PC-9 (cell line): ENCODE measurements at regions not wholly inside any gene's neighbourhood (a gene's known extent, or its start where the extent isn't known, plus 50 kb on each side); places are given as distances from the start of the nearest gene placed in this dataset.

ENCODE experiments used
- BruUV-seq: library from RNA; stranded (reverse); fragments of 400-500 nt; replicated peaks from 2 replicates; lab custom pipeline; 2021; lab: Mats Ljungman, UMichigan
- CTCF ChIA-PET: fragments of 300-600 bp; sonication (Branson Sonifier 250); formaldehyde crosslinking; loops from one replicate; lab custom pipeline; 2022; ENCODE audit warnings: antibody characterized with exemption; lab: Charles Lee
- POLR2A ChIA-PET: fragments of 300-600 bp; sonication (Branson Sonifier 250); formaldehyde crosslinking; loops from one replicate; lab custom pipeline; 2022; ENCODE audit warnings: antibody characterized with exemption; ENCODE audit not compliant: unreplicated experiment; lab: Charles Lee
- DNase-seq, 2 experiments: peaks; one replicate each; pipeline versions ENCODE4 v3.0.0 to v3.0.0-alpha.2; 2015 to 2022; ENCODE audit warnings: mixed read lengths in 1 of 2
- H2AFZ ChIP-seq: fragments of 200-600 bp; sonication (generic); 2 replicates; pipeline ENCODE4 v1.8.1; 2017; ENCODE audit warnings: antibody characterized with exemption
- H3F3A ChIP-seq: fragments of 200-600 bp; sonication (generic); 2 replicates; pipeline ENCODE4 v1.8.1; 2017; ENCODE audit warnings: antibody characterized with exemption, mild to moderate bottlenecking, low read depth; ENCODE audit not compliant: insufficient read depth
- H3K27ac ChIP-seq: fragments of 200-600 bp; sonication (generic); 2 replicates; pipeline ENCODE4 v1.6.1; 2016; ENCODE audit warnings: mixed run types
- H3K27me3 ChIP-seq: fragments of 200-600 bp; sonication (generic); 2 replicates; pipeline ENCODE4 v1.6.1; 2016; ENCODE audit warnings: low read depth, mixed run types; ENCODE audit not compliant: insufficient read depth
- H3K36me3 ChIP-seq: fragments of 200-600 bp; sonication (generic); 2 replicates; pipeline ENCODE4 v1.6.1; 2016; ENCODE audit warnings: low read depth, mixed run types
- H3K4me1 ChIP-seq: fragments of 200-600 bp; sonication (generic); replicated peaks from 2 replicates; pipeline ENCODE4 v1.6.1; 2016; ENCODE audit warnings: mixed run types; ENCODE audit not compliant: insufficient read depth
- H3K4me2 ChIP-seq: fragments of 200-600 bp; sonication (generic); 2 replicates; pipeline ENCODE4 v1.6.1; 2017; ENCODE audit warnings: mixed run types
- H3K4me3 ChIP-seq: fragments of 200-600 bp; sonication (generic); 2 replicates; pipeline ENCODE4 v1.6.1; 2016; ENCODE audit warnings: mixed run types
- H3K79me2 ChIP-seq: fragments of 200-600 bp; sonication (generic); 2 replicates; pipeline ENCODE4 v1.6.1; 2017; ENCODE audit warnings: low read depth, mixed run types
- H3K9me2 ChIP-seq: fragments of 200-600 bp; sonication (generic); 2 replicates; pipeline ENCODE4 v1.8.1; 2017; ENCODE audit warnings: mild to moderate bottlenecking; ENCODE audit not compliant: insufficient read depth
- H3K9me3 ChIP-seq: fragments of 200-600 bp; sonication (generic); 2 replicates; pipeline ENCODE4 v1.8.1; 2016; ENCODE audit warnings: low read depth; ENCODE audit not compliant: insufficient read depth
- H4K20me1 ChIP-seq: fragments of 200-600 bp; sonication (generic); 2 replicates; pipeline ENCODE4 v1.8.1; 2017; ENCODE audit not compliant: insufficient read depth
- CTCF ChIP-seq: fragments of 200-600 bp; sonication (generic); conservative IDR thresholded peaks from 2 replicates; pipeline ENCODE4 v1.6.1; 2017; ENCODE audit warnings: mixed run types, antibody characterized with exemption, mild to moderate bottlenecking, moderate library complexity
- EZH2 ChIP-seq: fragments of 200-600 bp; sonication (generic); IDR thresholded peaks from 2 replicates; pipeline ENCODE4 v1.8.0; 2017; ENCODE audit warnings: antibody characterized with exemption, low read depth
- intact Hi-C: fragments of 100-400 bp; cut with micrococcal nuclease; formaldehyde crosslinking; loops from one replicate; pipeline ENCODE4 v1.10.0; 2022; ENCODE audit not compliant: unreplicated experiment

- no peaks in the 10 kb centered on the region for H4K20me1 ChIP-seq
- ChIA-PET POLR2A (interaction anchor here (0.6 kb wide), 1 partner anchor 203 kb away, joined by 4 read pairs; no protein-coding TSS in a partner anchor), CTCF (no interaction called here)
- intact Hi-C loops, result no loop called here
- no peak for DNase-seq
- no TSS peak for BruUV-seq
- no peaks in the 10 kb centered on the region for H3K9me3 ChIP-seq
- no peak for TF ChIP-seq CTCF
- no peak for TF ChIP-seq EZH2
- H3K79me2 ChIP-seq, result no peaks in the 10 kb centered on the region
- H3K27ac ChIP-seq, result no peak overlapping the region
- H3K27me3 ChIP-seq, result peaks cover 95% of the 10 kb centered on the region
- H3K4me1 ChIP-seq, result no peaks in the 10 kb centered on the region
- no peak overlapping the region for H3K4me3 ChIP-seq
- no peaks in the 10 kb centered on the region for H3K9me2 ChIP-seq
- H3F3A ChIP-seq, result no peaks in the 10 kb centered on the region
- H2AFZ ChIP-seq, result no peak overlapping the region
- H3K36me3 ChIP-seq, result no peaks in the 10 kb centered on the region
- H3K4me2 ChIP-seq, result no peak overlapping the region
These were observed 112.4 kb upstream of the VSTM2B start for GRCh38 chr19:29413435-29413834.

GRCh38 chr19:29415507-29415906 lies 110.3 kb upstream of the VSTM2B start:
- TF ChIP-seq CTCF (no peak), EZH2 (no peak)
- no peak for DNase-seq
- H2AFZ ChIP-seq, result no peak overlapping the region
- H3K9me3 ChIP-seq, result no peaks in the 10 kb centered on the region
- no TSS peak for BruUV-seq
- no peaks in the 10 kb centered on the region for H4K20me1 ChIP-seq
- intact Hi-C loops, result no loop called here
- no peaks in the 10 kb centered on the region for H3F3A ChIP-seq
- no peak overlapping the region for H3K4me3 ChIP-seq
- ChIA-PET CTCF (no interaction called here), POLR2A (no interaction called here)
- H3K9me2 ChIP-seq, result no peaks in the 10 kb centered on the region
- H3K79me2 ChIP-seq, result no peaks in the 10 kb centered on the region
- H3K4me1 ChIP-seq, result no peaks in the 10 kb centered on the region
- peaks cover 80% of the 10 kb centered on the region for H3K27me3 ChIP-seq
- no peaks in the 10 kb centered on the region for H3K36me3 ChIP-seq
- H3K4me2 ChIP-seq, result no peak overlapping the region
- H3K27ac ChIP-seq, result no peak overlapping the region

GRCh38 chr19:29417048-29417447 lies 108.7 kb upstream of the VSTM2B start:
- TF ChIP-seq EZH2 (no peak), CTCF (no peak)
- BruUV-seq, result no TSS peak

More at GRCh38 chr19:29417048-29417447, 108.7 kb upstream of the VSTM2B start:
- no peaks in the 10 kb centered on the region for H3K4me1 ChIP-seq
- H3K9me2 ChIP-seq, result no peaks in the 10 kb centered on the region
- no peak overlapping the region for H3K4me2 ChIP-seq
- no peak overlapping the region for H2AFZ ChIP-seq
- H3K4me3 ChIP-seq, result no peak overlapping the region
- H3K27ac ChIP-seq, result no peak overlapping the region
- peaks cover 75% of the 10 kb centered on the region for H3K27me3 ChIP-seq
- POLR2A ChIA-PET, result interaction anchor here (0.6 kb wide), 1 partner anchor 286 kb away, joined by 18 read pairs; no protein-coding TSS in a partner anchor
- H3K36me3 ChIP-seq, result no peaks in the 10 kb centered on the region
- no peaks in the 10 kb centered on the region for H3F3A ChIP-seq
- CTCF ChIA-PET, result no interaction called here
- intact Hi-C loops, result no loop called here
- no peak for DNase-seq
- H3K9me3 ChIP-seq, result no peaks in the 10 kb centered on the region
- no peaks in the 10 kb centered on the region for H4K20me1 ChIP-seq
- no peaks in the 10 kb centered on the region for H3K79me2 ChIP-seq
